Non-pigmented ciliary epithelial cell (primary cell): ENCODE measurements at regions not wholly inside any gene's neighbourhood (a gene's known extent, or its start where the extent isn't known, plus 50 kb on each side); places are given as distances from the start of the nearest gene placed in this dataset.

Experiments
- DNase-seq: peaks from one replicate; pipeline ENCODE4 v3.0.0-alpha.2; 2010; ENCODE audit warnings: low read depth

DNA sequence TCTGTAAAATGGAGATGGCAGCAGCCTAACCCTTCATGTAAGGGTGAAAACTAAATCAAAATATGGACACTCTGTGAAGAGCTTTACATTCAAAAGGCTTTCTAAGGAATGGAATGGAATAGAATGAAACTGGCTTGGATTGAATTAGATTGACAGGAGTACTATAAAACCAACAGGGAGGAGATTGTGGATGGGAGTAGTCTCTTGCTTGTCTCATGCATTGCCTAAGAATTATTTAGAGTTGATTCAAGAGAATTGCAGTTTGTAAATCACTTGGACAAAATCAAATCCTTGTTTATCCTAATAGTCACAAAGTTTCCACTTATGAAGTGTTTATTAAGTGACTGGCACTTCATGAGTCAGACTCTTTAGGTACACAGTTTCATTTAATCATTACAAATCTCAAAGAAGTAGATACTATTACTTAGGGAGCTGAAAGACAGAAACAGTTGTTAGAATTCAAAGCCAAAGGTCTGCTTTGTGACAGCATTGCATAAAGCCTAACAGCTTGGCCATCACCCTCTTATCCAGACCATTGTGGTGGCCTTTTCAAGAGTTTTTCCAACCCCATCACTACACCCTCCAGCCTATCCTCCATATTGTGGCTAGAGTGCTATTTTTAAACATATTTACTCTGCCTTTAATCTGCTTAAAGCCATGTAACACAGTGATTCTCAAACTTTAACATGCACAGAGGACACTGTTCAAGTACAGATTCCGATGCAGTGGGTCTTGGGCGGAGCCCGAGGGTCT lies 91.9 kb upstream of the GHITM start:
- no peak for DNase-seq

DNA sequence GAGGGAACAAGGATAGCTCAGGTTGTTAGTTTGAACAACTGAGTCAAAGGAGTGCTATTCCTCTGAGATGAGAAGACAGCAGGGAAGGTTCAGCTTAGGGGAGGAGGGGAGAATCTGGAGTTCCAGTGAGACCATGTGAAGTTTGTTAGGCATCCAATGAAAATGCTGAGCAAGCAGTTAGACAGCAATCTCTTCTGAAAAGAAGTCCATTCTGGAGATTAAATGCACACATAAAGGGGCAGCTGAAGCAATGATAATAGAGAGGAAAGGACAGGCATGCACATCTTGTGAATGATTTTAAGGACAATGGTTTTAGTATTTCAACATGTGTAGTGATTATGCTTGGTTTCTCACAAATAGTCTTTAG lies 89.7 kb upstream of the GHITM start:
- no peak for DNase-seq

DNA sequence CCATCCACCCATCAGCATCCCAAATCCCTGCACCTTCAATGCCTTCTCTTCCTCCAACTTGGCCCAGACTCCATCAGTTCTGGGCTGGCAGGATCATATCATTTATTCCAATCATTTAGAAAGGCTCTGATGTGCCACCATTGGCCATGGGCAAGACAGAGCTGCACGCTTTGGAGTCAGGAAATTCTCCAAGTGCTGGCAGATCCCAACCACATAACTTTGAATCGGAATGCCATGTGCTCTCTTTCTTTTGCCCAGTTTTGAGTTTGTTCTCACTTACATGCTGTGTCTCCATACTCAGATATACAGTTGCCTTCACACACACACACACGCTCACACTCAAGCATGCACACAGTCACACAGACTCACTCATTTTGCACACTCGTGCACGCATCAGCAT lies 85.7 kb upstream of the GHITM start:
- no peak for DNase-seq

DNA sequence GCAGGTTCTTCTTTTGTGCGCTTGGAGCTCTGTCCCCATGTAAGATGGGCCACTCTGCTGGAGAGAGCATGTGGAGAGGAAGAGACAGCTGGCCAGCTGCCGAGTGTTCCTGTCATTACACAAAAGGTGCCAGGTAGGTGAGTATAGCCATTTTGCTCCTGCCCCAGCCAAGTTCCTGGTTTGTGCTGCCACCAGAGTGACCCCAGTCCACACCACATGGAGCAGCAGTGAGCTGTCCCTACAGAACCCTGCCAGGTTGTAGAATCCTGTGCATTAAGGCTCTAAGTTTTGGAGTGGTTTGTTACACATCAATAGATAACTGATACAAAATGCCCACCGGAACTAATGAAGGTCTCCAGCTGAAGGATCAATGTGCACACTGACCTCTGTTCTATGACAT lies 84.6 kb upstream of the GHITM start:
- DNase-seq: no peak

DNA sequence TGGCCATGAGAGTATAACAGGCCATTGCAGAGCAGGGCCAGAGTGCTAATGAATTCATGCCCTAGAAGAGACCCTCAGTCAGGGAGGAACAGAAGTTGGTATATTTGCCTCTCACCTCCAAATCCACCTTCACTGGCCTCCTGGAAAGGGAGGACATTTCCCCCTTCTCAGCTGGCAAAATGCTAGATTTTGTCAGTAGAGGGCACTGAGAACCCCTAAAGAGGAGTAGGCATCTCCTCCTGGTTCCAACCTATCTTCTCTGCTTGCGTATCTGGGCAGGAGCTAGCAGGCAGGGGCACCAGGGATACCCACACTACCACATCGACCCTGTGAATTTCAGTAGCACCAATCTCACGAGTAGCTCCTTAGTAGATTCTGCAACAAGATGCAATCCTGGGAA lies 79.8 kb upstream of the GHITM start:
- DNase-seq: no peak

DNA sequence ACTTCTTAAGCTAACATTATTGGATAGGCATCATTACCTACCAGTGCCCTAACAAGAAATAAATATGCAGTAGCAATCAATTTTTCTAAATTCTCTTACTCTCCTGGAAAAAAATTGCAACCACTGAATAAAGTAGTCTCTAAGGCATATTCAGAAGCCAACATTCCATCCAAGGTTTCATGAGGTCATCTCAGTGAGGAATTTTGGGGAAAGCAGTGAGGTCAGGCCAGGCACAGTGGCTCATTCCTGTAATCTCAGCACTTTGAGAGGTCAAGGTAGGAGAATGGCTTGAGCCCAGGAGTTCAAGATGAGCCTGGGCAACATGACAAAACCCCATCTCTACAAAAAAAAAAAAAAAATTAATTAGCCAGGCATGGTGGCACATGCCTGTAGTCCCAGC lies 75.9 kb upstream of the GHITM start:
- DNase-seq: no peak

DNA sequence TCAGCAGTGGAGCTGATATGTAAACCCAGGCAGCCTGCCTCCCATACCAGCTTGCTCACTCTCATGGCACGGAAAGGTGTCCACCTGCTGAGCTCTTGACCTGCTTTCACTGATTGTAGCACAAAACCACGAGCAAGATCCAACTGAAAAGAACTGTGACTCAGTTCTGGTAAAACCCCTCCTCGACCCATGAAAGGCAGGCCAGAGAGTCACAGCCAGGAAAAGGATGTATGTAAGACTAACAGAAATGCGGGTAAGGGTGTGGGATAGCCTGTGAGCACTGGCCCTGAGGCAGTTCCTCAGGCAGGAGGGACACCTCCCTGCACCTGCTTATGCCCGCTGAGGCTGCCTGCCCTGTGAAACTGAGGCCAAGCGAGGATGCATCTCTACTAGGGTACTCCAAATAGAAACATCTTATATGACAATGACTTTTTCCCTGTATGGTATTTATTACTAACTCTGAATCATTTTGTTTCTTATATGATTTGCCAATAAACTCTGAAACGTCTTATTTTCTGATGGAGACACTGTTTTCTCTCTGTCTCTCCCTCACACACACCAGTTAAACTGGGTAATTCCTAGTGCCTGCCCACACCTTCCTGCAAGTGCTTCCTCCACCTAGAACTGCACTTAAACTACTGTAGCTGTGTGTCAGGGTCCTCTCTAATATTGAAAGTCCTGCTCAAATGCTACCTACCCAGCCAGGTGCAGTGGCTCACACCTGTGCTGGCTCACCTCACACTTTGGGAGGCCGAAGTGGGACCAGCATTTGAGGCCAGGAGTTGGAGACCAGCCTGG lies 73.3 kb upstream of the GHITM start:
- no peak for DNase-seq

DNA sequence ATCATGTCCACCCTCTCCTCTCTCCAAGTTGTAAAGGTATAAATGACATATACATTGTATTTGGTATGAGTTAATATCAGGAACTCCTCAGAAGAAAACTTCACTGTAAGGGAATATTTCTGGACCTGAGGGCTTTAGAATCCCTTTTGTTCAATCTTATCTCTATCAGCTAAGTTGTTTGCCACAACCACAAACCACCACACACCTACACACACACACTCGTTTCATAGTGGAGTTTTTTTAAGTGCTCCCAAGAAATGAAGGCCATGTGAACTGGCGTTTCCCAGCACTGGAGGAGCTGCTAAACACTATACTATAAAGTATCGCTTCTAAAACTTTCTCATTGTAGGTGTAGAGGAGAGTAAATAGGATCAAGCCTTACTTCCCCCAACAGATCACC lies 64.8 kb upstream of the GHITM start:
- no peak for DNase-seq

DNA sequence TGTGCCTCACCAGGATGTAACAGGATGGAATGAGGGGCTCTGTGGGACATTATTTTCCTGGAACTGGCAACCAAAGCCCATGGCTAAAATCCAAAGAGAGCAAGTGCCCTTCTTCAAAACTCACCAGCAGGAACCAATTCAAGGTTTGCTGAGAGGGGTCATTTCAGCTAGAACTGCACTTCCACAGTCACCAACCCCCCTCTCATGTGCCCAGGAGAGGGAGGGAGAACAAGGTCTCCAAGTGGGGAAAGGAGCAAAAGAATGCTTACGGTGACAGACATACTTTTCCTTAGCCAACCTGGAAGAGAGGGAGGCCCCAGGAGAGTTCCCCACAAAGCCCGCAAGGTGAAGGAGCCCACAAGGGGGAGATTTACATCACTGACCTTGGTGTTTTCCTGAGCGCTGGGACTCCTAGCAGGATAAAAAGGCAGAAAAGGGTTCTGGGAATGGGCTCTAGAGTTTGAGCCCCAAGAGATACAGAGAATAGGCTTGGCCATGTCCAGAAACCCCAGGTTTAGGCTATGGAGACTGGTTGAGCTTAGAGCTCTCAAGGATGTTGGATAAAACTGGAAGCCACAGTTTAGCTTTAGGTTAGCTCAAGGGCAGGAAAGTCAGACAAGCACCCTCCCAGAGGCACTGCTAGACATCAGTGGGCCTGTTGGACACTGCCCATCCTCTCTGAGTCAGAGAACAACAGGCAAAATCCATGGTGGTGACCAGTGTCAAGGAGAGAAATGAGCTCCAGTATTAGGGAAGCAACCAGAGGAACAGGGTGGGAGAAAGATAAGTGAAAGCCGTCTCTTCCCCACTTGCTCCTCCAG lies 63.9 kb upstream of the GHITM start:
- no peak for DNase-seq

DNA sequence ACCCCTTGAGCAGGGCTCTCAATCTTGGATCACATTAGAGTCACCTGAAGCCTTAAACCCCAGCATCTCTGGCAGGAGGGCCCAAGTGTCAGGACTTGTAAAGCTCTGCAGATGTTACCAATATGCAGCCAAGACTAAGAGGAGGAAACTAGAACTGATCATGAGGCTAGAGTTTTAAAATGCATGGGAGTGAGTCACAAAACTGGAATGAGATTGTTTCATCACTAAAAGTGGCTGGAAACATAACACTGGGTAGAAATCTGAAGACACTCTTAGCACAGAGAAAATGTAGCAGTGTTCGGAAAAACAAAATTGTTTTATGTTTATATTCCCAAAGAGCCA lies 63.3 kb upstream of the GHITM start:
- peak; percentile 18 for DNase-seq

DNA sequence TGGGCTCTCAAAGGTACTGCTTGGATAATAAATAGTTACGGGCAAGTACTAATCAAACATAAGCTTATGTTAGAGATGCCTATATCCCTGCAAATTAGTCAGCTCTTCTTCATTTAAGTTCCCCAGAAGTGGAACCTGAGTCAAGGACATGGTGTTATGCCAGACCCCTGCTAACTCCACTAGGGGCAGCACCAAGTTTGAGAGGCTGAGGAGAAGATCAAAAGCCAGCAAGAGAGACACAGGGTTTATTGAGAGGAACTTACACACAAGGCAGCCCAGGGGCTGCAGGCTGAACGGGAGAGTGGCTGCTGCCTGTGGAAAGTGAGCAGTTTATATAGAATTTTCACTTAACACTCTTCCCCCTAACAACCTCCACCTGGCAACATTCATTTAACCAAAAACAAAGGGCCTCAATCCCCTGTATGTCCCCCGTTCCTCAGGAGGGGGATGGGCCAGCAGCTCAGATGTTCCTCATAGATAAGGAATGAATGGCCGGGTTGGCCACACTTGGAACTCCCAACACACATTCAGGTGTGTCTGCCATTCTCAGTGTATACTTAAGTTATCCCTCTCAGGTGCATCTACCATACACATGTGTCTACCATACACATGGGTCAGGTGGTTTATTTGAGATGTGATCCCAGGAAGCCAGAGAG lies 62.6 kb upstream of the GHITM start:
- no peak for DNase-seq

DNA sequence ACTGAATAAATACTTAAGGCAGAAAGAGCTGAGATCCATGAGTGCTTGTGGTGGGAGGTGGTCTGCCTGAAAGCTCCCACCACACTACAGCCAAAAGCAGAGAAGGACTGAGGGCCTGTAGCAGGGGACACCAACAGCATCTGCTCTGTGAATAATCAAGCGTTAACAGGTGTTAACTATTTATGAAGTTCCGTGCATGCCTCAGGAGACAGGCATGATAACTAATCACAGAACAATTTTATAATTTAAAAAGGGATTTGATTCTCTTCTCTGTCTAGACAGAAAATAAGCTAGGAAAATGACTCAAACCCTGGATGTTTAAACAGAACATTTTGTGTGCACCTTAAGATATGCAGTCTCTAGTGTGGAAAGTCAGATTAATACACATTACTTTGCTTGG lies 61.5 kb upstream of the GHITM start:
- DNase-seq: no peak

DNA sequence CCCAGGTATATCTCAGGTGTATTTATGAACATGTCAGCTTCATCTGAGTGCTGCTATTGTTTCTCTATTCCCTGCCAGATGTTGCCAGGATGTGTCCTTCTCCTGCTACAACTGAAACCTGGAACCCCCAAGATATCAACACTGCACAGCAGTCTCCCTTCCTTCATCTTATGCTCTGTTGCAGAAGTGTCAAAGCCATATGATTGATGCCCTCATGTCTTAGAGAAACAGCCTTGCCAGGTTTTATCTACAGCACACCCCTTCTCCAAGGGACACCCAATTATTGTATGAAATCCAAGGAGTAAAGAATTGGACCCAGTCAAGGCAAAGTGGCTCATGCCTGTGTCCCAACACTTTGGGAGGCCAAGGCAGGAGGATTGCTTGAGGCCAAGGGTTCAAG lies 60.5 kb upstream of the GHITM start:
- DNase-seq: no peak

DNA sequence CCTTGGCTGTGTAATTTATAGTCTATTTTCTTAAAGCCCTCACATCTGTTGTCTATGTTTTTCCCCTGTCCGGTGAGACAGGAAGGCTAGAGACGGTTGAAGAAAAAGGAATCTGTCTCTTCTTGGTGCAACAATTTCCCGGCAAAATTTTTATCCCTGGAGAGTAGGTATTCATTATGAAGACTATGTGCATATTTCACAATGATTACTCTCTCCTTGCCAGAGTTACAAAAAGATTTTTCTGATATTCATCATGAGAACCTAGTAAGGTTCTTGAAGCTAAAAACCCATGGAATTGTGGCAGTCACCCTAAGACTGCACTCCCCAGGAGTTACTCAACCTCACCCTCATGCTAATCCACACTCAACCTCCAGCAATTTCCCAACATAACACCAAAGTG lies 55.0 kb upstream of the GHITM start:
- no peak for DNase-seq

DNA sequence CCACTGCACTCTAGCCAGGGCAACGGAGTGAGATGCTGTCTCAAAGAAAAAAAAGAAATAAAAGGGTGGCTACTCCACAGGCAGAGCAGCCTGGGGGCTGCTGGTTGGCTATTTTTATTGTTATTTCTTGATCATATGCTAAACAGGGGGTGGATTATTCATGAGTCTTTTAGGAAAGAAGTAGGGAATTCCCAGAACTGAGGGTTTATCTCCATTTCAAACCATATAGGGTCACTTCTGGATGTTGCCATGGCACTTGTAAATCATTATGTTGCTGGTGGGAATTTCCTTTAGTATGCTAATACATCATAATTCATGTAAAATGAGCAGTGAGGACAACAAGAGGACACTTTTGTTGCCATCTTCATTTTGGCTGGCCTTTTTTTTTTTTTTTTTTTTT lies 52.1 kb upstream of the GHITM start:
- DNase-seq: no peak

DNA sequence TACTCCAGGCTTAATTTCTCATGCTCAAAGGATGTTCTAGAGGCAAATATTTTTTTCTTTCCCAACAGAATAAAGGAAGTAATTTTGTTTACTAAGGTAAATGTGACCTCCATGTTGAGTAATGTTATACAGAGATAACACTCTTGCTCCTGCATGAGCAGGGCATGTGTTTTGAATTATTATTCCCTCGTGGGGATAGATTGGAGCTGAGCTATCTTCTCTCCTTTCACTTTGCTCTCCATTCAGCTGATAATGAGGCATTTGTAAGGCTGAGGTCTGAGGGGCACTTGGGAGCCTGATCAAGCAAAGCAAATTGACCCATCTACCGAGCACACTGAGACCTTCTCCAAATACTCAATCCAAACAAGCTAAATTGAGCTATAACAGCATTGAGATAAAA lies 50.7 kb upstream of the GHITM start:
- DNase-seq: no peak

DNA sequence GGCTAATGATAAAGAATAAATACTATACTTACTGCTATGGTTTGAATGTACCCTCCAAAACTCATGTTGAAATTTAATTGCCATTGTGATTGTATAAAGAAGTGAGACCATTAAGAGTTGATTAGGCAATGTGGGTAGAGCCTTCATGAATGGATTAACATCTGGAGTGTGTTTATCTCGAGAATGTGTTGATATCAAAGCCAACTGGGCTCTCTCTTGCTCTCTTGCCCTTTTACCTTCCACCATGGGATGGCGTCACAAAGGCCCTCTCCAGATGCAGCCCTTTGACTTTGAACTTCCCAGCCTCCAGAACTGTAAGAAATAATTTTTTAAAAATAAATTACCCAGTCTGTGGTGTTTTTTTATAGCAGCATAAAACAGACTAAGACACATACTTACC lies 50.1 kb upstream of the GHITM start:
- DNase-seq: no peak
